GM12878 (cell line): ENCODE measurements at regions not wholly inside any gene's neighbourhood (a gene's known extent, or its start where the extent isn't known, plus 50 kb on each side); places are given as distances from the start of the nearest gene placed in this dataset.

ENCODE experiments used
- ATAC-seq: fragments of 200-7000 bp; cut with Tn5 transposase; 3 replicates; pipeline ENCODE4 v1.9.1; 2020; ENCODE audit warnings: mild to moderate bottlenecking, moderate library complexity
- BruUV-seq: library from RNA; stranded (reverse); fragments of 400-500 nt; replicated peaks from 2 replicates; lab custom pipeline; 2021; lab: Mats Ljungman, UMichigan
- CTCF ChIA-PET: fragments of 300-600 bp; sonication (Branson Sonifier 250); formaldehyde crosslinking; extraction: SDS; loops from one replicate; lab custom pipeline; 2021; ENCODE audit warnings: inconsistent platforms; lab: Yijun Ruan, JAX
- POLR2A ChIA-PET: fragments of 350-600 bp; formaldehyde crosslinking; extraction: SDS; loops from one replicate; lab custom pipeline; 2021; ENCODE audit warnings: inconsistent platforms; lab: Charles Lee
- RAD21 ChIA-PET: fragments of 300-600 bp; sonication (Branson Sonifier 250); formaldehyde crosslinking; loops from one replicate; lab custom pipeline; 2023; ENCODE audit warnings: antibody characterized with exemption; ENCODE audit not compliant: unreplicated experiment; lab: Charles Lee
- SMC1A ChIA-PET: fragments of 300-600 bp; sonication (Branson Sonifier 250); formaldehyde crosslinking; loops from one replicate; lab custom pipeline; 2023; ENCODE audit not compliant: unreplicated experiment, uncharacterized antibody; lab: Charles Lee
- DNase-seq: peaks from one replicate; pipeline ENCODE4 v3.0.0-alpha.2; 2011; ENCODE audit warnings: low read depth, low spot score
- FAIRE-seq: peaks from 3 replicates; lab custom pipeline; 2011; peaks lifted over from hg19 to GRCh38; lab: Jason Lieb, UNC
- H2AFZ ChIP-seq: 2 replicates; pipeline ENCODE4 v1.6.0; 2011; ENCODE audit warnings: low read depth, low read length, control low read depth; ENCODE audit not compliant: control insufficient read depth
- H3K27ac ChIP-seq: 2 replicates; pipeline ENCODE4 v1.5.1; 2011; ENCODE audit warnings: control low read depth; ENCODE audit not compliant: control insufficient read depth, insufficient read depth
- H3K27me3 ChIP-seq, 2 experiments: replicated peaks in 1 of 2; 2 replicates each; pipeline versions ENCODE4 v1.6.0 to v1.6.1; 2011; ENCODE audit warnings: low read length in 1 of 2; ENCODE audit not compliant: control insufficient read depth in 2 of 2, insufficient read depth in 2 of 2
- H3K36me3 ChIP-seq, 2 experiments: 2 replicates each; pipeline ENCODE4 v1.5.1; 2011; ENCODE audit warnings: low read length in 1 of 2; ENCODE audit not compliant: control insufficient read depth in 2 of 2, insufficient read depth in 2 of 2
- H3K4me1 ChIP-seq: 2 replicates; pipeline ENCODE4 v1.6.1; 2011; ENCODE audit warnings: mild to moderate bottlenecking, low read length, moderate library complexity, mixed read lengths; ENCODE audit not compliant: control insufficient read depth, insufficient read depth
- H3K4me2 ChIP-seq: 2 replicates; pipeline ENCODE4 v1.6.0; 2011; ENCODE audit warnings: control low read depth; ENCODE audit not compliant: control insufficient read depth, insufficient read depth
- H3K4me3 ChIP-seq: fragments of 200-600 bp; sonication (generic); 2 replicates; pipeline ENCODE4 v1.5.1; 2016
- H3K79me2 ChIP-seq: 2 replicates; pipeline ENCODE4 v1.6.0; 2011; ENCODE audit warnings: low read length; ENCODE audit not compliant: control insufficient read depth, insufficient read depth
- H3K9ac ChIP-seq: 2 replicates; pipeline ENCODE4 v1.8.0; 2011; ENCODE audit warnings: low read length, control low read depth, mixed read lengths; ENCODE audit not compliant: control insufficient read depth, insufficient read depth
- H3K9me3 ChIP-seq: replicated peaks from 3 replicates; pipeline ENCODE4 v1.5.1; 2011; ENCODE audit warnings: mild to moderate bottlenecking, low read length; ENCODE audit not compliant: control insufficient read depth, insufficient read depth
- H4K20me1 ChIP-seq: 2 replicates; pipeline ENCODE4 v1.6.0; 2011; ENCODE audit not compliant: control insufficient read depth, insufficient read depth
- BCL3 ChIP-seq: IDR thresholded peaks from 2 replicates; pipeline ENCODE4 v1.6.1; 2011; ENCODE audit warnings: borderline replicate concordance, low read depth, mild to moderate bottlenecking, moderate library complexity, low read length; ENCODE audit not compliant: insufficient read depth, poor library complexity, severe bottlenecking
- JUND ChIP-seq: IDR thresholded peaks from 2 replicates; pipeline ENCODE4 v1.6.1; 2012; ENCODE audit warnings: low read depth, mild to moderate bottlenecking, low read length, improper control_type of control experiment, moderate library complexity
- ZNF274 ChIP-seq: IDR thresholded peaks from one replicate; pipeline ENCODE4 v1.8.0; 2011; ENCODE audit not compliant: insufficient read length, insufficient read depth
- WGBS: methylation state at CpG from one replicate; pipeline ENCODE4 v1.1.6; 2016; ENCODE audit warnings: low lambda C conversion rate; ENCODE audit not compliant: insufficient replicate concordance, insufficient coverage; ENCODE audit errors: missing lambda C conversion rate; 5-methylcytosine and 5-hydroxymethylcytosine counted together
- in situ Hi-C: fragments of 300-500 bp; cut with MboI; formaldehyde crosslinking; loops from 9 replicates; pipeline ENCODE4 v1.14.3; 2018; ENCODE audit warnings: mixed read lengths
- intact Hi-C: fragments of 100-400 bp; cut with micrococcal nuclease; formaldehyde crosslinking; loops from one replicate; pipeline ENCODE4 v1.14.2; 2022; ENCODE audit not compliant: unreplicated experiment

GRCh38 chr6:37566950-37567349 is 67.3 kb upstream of the CCDC167 start:
- ChIA-PET SMC1A (interaction anchor here (1.6 to 12.0 kb wide), 6 partner anchors 9 to 125 kb away, joined by 4 to 346 read pairs (median 55); no protein-coding TSS in a partner anchor), POLR2A (interaction anchor here (1.8 to 6.4 kb wide), 2 partner anchors 28 to 74 kb away, joined by 8 to 53 read pairs; no protein-coding TSS in a partner anchor)
- no peak for FAIRE-seq

More at GRCh38 chr6:37566950-37567349, 67.3 kb upstream of the CCDC167 start:
- CTCF ChIA-PET, result interaction anchor here (0.8 to 18.7 kb wide), 15 partner anchors 10 to 1003 kb away, joined by 3 to 590 read pairs (median 8); partner anchors contain the start of gene CMTR1
- intact Hi-C loops, result loop anchor here (1.0 to 10.0 kb wide), 5 partner anchors 29 to 242 kb away; no protein-coding TSS in a partner anchor
- Histone ChIP-seq H3K4me3 (no peak overlapping the region), H3K4me1 (peaks cover 47% of the 10 kb centered on the region), H3K4me2 (no peak overlapping the region), H4K20me1 (no peaks in the 10 kb centered on the region), H3K9ac (no peak overlapping the region), H3K36me3 (no peaks in the 10 kb centered on the region; a peak in 1 of 4 replicates), H3K27me3 (no peaks in the 10 kb centered on the region), H3K27ac (no peak overlapping the region), H3K79me2 (peaks cover 14% of the 10 kb centered on the region), H2AFZ (no peak overlapping the region), H3K9me3 (no peaks in the 10 kb centered on the region)
- ATAC-seq, result no peak
- WGBS, result 53% methylated on average over 3 of the region's 3 CpGs
- BruUV-seq, result no TSS peak
- TF ChIP-seq JUND (no peak), ZNF274 (no peak), BCL3 (no peak)
- no peak for DNase-seq
- in situ Hi-C loops, result no loop called here
- RAD21 ChIA-PET, result interaction anchor here (0.8 to 7.4 kb wide), 7 partner anchors 27 to 125 kb away, joined by 3 to 266 read pairs (median 3); partner anchors contain the start of gene CCDC167
